Breast epithelium (tissue), 3 donors: ENCODE measurements at regions not wholly inside any gene's neighbourhood (a gene's known extent, or its start where the extent isn't known, plus 50 kb on each side); places are given as distances from the start of the nearest gene placed in this dataset.

Experiments
- POLR2A ChIP-seq: fragments of 450-650 bp; IDR thresholded peaks from one replicate; pipeline ENCODE4 v1.6.1; 2016; ENCODE audit warnings: antibody characterized with exemption, mild to moderate bottlenecking, moderate library complexity
- TF ChIP-seq, protein P1 (sequence below), 3 donors: fragments of 450-650 bp; IDR thresholded peaks; one replicate each; pipeline ENCODE4 v1.5.1; 2016 to 2017; ENCODE audit warnings: antibody characterized with exemption in 3 of 3, mild to moderate bottlenecking in 3 of 3, moderate library complexity in 3 of 3

DNA sequence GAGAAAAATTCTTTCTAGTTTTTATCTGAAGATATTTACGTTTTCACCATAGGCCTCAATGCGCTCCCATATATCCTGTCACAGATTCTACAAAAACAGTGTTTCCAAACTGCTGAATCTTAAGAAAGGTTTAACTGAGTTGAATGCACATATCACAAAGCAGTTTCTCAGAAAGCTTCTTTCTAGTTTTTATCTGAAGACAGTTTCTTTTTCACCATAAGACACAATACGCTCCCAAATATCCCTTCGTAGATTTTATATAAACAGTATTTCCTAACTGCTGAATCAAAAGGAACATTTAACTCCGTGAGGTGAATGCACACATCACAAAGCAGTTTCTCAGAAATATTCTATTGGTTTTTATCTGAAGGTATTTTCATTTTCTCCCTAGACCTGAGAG lies 385.5 kb downstream of the ALG10 start:
- no peak for TF ChIP-seq POLR2A
- TF ChIP-seq, protein P1, sequence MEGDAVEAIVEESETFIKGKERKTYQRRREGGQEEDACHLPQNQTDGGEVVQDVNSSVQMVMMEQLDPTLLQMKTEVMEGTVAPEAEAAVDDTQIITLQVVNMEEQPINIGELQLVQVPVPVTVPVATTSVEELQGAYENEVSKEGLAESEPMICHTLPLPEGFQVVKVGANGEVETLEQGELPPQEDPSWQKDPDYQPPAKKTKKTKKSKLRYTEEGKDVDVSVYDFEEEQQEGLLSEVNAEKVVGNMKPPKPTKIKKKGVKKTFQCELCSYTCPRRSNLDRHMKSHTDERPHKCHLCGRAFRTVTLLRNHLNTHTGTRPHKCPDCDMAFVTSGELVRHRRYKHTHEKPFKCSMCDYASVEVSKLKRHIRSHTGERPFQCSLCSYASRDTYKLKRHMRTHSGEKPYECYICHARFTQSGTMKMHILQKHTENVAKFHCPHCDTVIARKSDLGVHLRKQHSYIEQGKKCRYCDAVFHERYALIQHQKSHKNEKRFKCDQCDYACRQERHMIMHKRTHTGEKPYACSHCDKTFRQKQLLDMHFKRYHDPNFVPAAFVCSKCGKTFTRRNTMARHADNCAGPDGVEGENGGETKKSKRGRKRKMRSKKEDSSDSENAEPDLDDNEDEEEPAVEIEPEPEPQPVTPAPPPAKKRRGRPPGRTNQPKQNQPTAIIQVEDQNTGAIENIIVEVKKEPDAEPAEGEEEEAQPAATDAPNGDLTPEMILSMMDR (IDR thresholded peaks at IDR 0.05) = no peak
